PC-3 (cell line): ENCODE measurements at regions not wholly inside any gene's neighbourhood (a gene's known extent, or its start where the extent isn't known, plus 50 kb on each side); places are given as distances from the start of the nearest gene placed in this dataset.
"Not testable (repeated sequence)": the region's sequence is repeated elsewhere in the genome, so short reads cannot be mapped to it uniquely, and the experiment has no call there.

Source experiments
- CTCF ChIP-seq: fragments of 300-600 bp; sonication (generic); conservative IDR thresholded peaks from 2 replicates; pipeline ENCODE4 v1.5.1; 2017; ENCODE audit warnings: antibody characterized with exemption, low read depth, mild to moderate bottlenecking, low read length
- EZH2 ChIP-seq: fragments of 300-600 bp; sonication (generic); IDR thresholded peaks from one replicate; pipeline ENCODE4 v1.6.1; 2017; ENCODE audit warnings: antibody characterized with exemption, mild to moderate bottlenecking, low read length; ENCODE audit not compliant: unreplicated experiment
- EZH2phosphoT487 ChIP-seq: fragments of 300-600 bp; sonication (generic); IDR thresholded peaks from 2 replicates; pipeline ENCODE4 v1.6.1; 2018; ENCODE audit warnings: mild to moderate bottlenecking, antibody characterized with exemption, low read length, borderline replicate concordance

DNA sequence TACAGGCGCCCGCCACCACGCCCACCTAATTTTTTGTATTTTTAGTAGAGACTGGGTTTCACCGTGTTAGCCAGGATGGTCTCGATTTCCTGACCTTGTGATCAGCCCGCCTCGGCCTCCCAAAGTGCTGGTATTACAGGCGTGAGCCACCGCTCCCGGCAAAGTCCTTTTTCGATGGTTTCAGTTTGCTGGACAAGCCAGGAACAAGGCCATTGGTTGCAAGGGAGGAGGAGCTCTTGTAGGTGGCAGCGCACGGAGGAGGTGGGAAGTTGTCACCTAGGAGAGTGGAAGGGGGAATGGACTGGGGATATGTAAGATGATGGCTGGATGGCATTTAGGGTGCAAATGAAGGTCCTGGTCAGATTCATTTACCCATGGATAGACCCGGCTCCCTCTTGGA, 218.5 kb upstream of the ATP6AP2 start:
- TF ChIP-seq EZH2, CTCF, EZH2phosphoT487: not testable (repeated sequence)
